Brain microvascular endothelial cell (primary cell): ENCODE measurements at regions not wholly inside any gene's neighbourhood (a gene's known extent, or its start where the extent isn't known, plus 50 kb on each side); places are given as distances from the start of the nearest gene placed in this dataset.
"Not testable (repeated sequence)": the region's sequence is repeated elsewhere in the genome, so short reads cannot be mapped to it uniquely, and the experiment has no call there.

Experiments
- DNase-seq: peaks from one replicate; pipeline ENCODE4 v3.0.0-alpha.2; 2020
- H3K27ac ChIP-seq: fragments of 250-450 bp; sonication (Bioruptor Pico); 2 replicates; pipeline ENCODE4 v1.5.1; 2020; ENCODE audit warnings: mild to moderate bottlenecking, moderate library complexity
- H3K27me3 ChIP-seq: fragments of 250-450 bp; sonication (Bioruptor Pico); replicated peaks from 2 replicates; pipeline ENCODE4 v1.5.1; 2020; ENCODE audit warnings: mild to moderate bottlenecking
- H3K36me3 ChIP-seq: fragments of 250-450 bp; sonication (Bioruptor Pico); replicated peaks from 2 replicates; pipeline ENCODE4 v1.5.1; 2020; ENCODE audit warnings: mild to moderate bottlenecking
- H3K4me3 ChIP-seq: 2 replicates; pipeline ENCODE4 v1.5.1; 2011; ENCODE audit warnings: low read depth, mild to moderate bottlenecking, control low read depth, low read length, moderate library complexity
- in situ Hi-C: cut with HindIII; loops from 2 replicates; pipeline ENCODE4 v1.10.0; 2017; ENCODE audit warnings: low sequenced_read_pairs, low pct_ligation_motif_present
- TF ChIP-seq, protein P1 (sequence below): IDR thresholded peaks from 2 replicates; pipeline ENCODE4 v1.5.1; 2011; ENCODE audit warnings: low read depth, mild to moderate bottlenecking, moderate library complexity, low read length, control low read depth, inconsistent platforms; ENCODE audit errors: missing control alignments

DNA sequence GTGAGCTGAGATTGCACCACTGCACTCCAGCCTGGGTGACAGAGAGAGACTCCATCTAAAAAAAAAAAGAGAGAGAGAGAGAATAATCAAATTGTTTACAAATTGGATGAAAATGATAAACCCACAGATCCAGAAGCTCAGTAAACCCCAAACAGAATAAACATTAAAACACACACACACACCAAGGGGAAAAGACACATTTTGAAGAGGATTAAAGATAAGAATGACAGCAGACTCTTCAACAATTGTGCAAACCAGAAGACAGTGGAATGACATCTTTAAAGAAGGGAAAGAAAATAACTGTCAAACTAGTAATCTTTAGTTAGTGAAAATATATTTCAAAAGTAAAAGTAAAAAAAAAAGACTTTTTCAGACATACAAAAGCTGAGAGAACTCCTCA, 64.4 kb upstream of the RPL38 start:
- TF ChIP-seq, protein P1, sequence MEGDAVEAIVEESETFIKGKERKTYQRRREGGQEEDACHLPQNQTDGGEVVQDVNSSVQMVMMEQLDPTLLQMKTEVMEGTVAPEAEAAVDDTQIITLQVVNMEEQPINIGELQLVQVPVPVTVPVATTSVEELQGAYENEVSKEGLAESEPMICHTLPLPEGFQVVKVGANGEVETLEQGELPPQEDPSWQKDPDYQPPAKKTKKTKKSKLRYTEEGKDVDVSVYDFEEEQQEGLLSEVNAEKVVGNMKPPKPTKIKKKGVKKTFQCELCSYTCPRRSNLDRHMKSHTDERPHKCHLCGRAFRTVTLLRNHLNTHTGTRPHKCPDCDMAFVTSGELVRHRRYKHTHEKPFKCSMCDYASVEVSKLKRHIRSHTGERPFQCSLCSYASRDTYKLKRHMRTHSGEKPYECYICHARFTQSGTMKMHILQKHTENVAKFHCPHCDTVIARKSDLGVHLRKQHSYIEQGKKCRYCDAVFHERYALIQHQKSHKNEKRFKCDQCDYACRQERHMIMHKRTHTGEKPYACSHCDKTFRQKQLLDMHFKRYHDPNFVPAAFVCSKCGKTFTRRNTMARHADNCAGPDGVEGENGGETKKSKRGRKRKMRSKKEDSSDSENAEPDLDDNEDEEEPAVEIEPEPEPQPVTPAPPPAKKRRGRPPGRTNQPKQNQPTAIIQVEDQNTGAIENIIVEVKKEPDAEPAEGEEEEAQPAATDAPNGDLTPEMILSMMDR: no peak
- no peak for DNase-seq
- no peak overlapping the region for H3K4me3 ChIP-seq
- in situ Hi-C loops: no loop called here
- H3K27me3 ChIP-seq: no peaks in the 10 kb centered on the region
- no peaks in the 10 kb centered on the region for H3K36me3 ChIP-seq
- H3K27ac ChIP-seq: no peak overlapping the region

- Histone ChIP-seq H3K27me3 (no peaks in the 10 kb centered on the region), H3K36me3 (no peaks in the 10 kb centered on the region), H3K4me3 (no peak overlapping the region), H3K27ac (no peak overlapping the region)
- DNase-seq: no peak
- in situ Hi-C loops: no loop called here
- TF ChIP-seq, protein P1: no peak
Measured at GRCh38 chr17:74140282-74140681, 63.2 kb upstream of the RPL38 start.

GRCh38 chr17:74141612-74142011, 61.9 kb upstream of the RPL38 start:
- no peak for DNase-seq
- TF ChIP-seq, protein P1: no peak
- in situ Hi-C loops: no loop called here
- Histone ChIP-seq H3K27ac (no peak overlapping the region), H3K4me3 (no peak overlapping the region), H3K36me3 (no peaks in the 10 kb centered on the region), H3K27me3 (no peaks in the 10 kb centered on the region)

DNA sequence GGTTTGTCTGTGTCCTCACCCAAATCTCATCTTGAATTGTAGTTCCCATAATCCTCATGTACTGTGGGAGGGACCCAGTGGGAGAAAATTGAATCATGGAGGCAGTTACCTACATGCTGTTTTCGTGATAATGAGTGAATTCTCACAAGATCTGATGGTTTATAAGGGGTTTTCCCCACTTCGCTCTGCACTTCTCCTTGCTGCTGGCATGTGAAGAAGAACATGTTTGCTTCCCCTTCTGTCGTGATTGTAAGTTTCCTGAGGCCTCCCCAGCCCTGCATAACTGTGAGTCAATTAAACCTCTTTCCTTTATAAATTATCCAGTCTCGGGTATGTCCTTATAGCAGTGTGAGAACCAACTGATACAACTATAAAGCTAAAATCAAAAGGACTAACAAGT, 60.2 kb upstream of the RPL38 start:
- H3K27ac ChIP-seq, DNase-seq, H3K4me3 ChIP-seq, H3K36me3 ChIP-seq, in situ Hi-C loops, H3K27me3 ChIP-seq: not testable (repeated sequence)

- Histone ChIP-seq H3K27ac (no peak overlapping the region), H3K27me3 (no peaks in the 10 kb centered on the region), H3K36me3 (no peaks in the 10 kb centered on the region), H3K4me3 (no peak overlapping the region)
- no peak for DNase-seq
- in situ Hi-C loops: no loop called here
- TF ChIP-seq, protein P1: no peak
Measured at GRCh38 chr17:74145756-74146155, 57.7 kb upstream of the RPL38 start.

DNA sequence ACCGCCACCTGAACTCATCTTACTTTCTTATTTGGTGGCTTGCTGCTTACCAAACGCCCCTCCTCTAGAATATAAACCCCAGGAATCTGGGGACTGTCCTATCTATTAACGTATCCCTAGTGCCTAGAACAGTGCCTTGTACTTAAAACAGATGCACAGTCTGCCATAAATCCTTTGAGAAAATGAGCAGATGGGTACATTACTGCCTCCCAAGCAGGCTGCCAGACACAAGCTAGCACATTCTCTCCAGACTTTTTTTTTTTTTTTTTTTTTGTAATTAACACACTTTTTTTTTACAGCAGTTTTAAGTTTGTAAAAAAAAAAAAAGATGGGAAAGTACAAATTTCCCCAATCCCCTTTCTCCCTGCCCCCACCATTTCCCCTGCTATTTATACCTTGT, 57.3 kb upstream of the RPL38 start:
- TF ChIP-seq, protein P1: no peak
- Histone ChIP-seq H3K27ac (no peak overlapping the region), H3K27me3 (no peaks in the 10 kb centered on the region), H3K4me3 (no peak overlapping the region), H3K36me3 (no peaks in the 10 kb centered on the region)
- no peak for DNase-seq
- in situ Hi-C loops: no loop called here
